B cell (primary cell): ENCODE measurements at regions not wholly inside any gene's neighbourhood (a gene's known extent, or its start where the extent isn't known, plus 50 kb on each side); places are given as distances from the start of the nearest gene placed in this dataset.

Experiments
- ATAC-seq: fragments of 200-7000 bp; cut with Tn5 transposase; one replicate; pipeline ENCODE4 v1.10.0; 2021; ENCODE audit warnings: low read depth, mild to moderate bottlenecking, moderate number of reproducible peaks, moderate library complexity
- CTCF ChIA-PET: fragments of 350-600 bp; sonication (Branson Sonifier 250); formaldehyde crosslinking; loops from one replicate; lab custom pipeline; 2021; ENCODE audit warnings: antibody characterized with exemption, inconsistent platforms; lab: Charles Lee
- POLR2A ChIA-PET: fragments of 350-600 bp; sonication (Branson Sonifier 250); formaldehyde crosslinking; loops from one replicate; lab custom pipeline; 2021; ENCODE audit warnings: antibody characterized with exemption; lab: Charles Lee
- DNase-seq: peaks from one replicate; pipeline ENCODE4 v3.0.0; 2013
- H2AFZ ChIP-seq: 2 replicates; pipeline ENCODE4 v1.6.1; 2012; ENCODE audit warnings: mild to moderate bottlenecking, low read depth, low read length; ENCODE audit not compliant: insufficient read depth, poor library complexity, severe bottlenecking
- H3K27ac ChIP-seq, 2 donors: 1 replicate in 1 of 2; 2 replicates in 1 of 2; pipeline ENCODE4 v1.5.1; 2012 to 2013; ENCODE audit warnings: low read length in 2 of 2, mild to moderate bottlenecking in 2 of 2, moderate library complexity in 1 of 2
- H3K27me3 ChIP-seq, 4 experiments: fragments of 200-600 bp in 1 of 4; sonication (generic) in 1 of 4; replicated peaks in 1 of 4; 1 replicate in 2 of 4; 2 replicates in 2 of 4; pipeline versions ENCODE4 v1.6.1 to v1.7.0; 2013 to 2016; ENCODE audit warnings: low read length in 3 of 4, mild to moderate bottlenecking in 2 of 4, mixed read lengths in 1 of 4, moderate library complexity in 1 of 4; ENCODE audit not compliant: insufficient read depth in 4 of 4, control insufficient read depth in 3 of 4; ENCODE audit errors: control extremely low read depth in 1 of 4
- H3K36me3 ChIP-seq, 2 experiments: replicated peaks in 1 of 2; 1 replicate in 1 of 2; 2 replicates in 1 of 2; pipeline versions ENCODE4 v1.6.1 to v1.7.1; 2013; ENCODE audit warnings: low read length in 1 of 2; ENCODE audit not compliant: insufficient read depth in 2 of 2, control insufficient read depth in 1 of 2; ENCODE audit errors: control extremely low read depth in 1 of 2, extremely low read depth in 1 of 2
- H3K4me1 ChIP-seq, 2 donors: fragments of 200-600 bp in 1 of 2; sonication (generic) in 1 of 2; 1 replicate in 1 of 2; 2 replicates in 1 of 2; pipeline versions ENCODE4 v1.5.1 to v1.6.1; 2013 to 2017; ENCODE audit warnings: low read length in 2 of 2; ENCODE audit not compliant: control insufficient read depth in 2 of 2, insufficient read depth in 2 of 2
- H3K4me2 ChIP-seq: replicated peaks from 2 replicates; pipeline ENCODE3; 2012; ENCODE audit warnings: mild to moderate bottlenecking, low read depth, low read length; ENCODE audit not compliant: poor library complexity, severe bottlenecking
- H3K4me3 ChIP-seq, 5 experiments: fragments of 200-600 bp in 1 of 5; sonication (generic) in 1 of 5; 1 replicate in 3 of 5; 2 replicates in 2 of 5; pipeline versions ENCODE4 v1.5.1 to v1.7.0; 2011 to 2016; ENCODE audit warnings: low read length in 4 of 5, mild to moderate bottlenecking in 4 of 5, low read depth in 2 of 5, control low read depth in 1 of 5, moderate library complexity in 1 of 5; ENCODE audit not compliant: insufficient read depth in 1 of 5; ENCODE audit errors: control extremely low read depth in 1 of 5, extremely low read depth in 1 of 5
- H3K79me2 ChIP-seq: fragments of 200-600 bp; sonication (generic); one replicate; pipeline ENCODE4 v1.6.0; 2016; ENCODE audit warnings: low read length; ENCODE audit not compliant: control insufficient read depth, insufficient read depth
- H3K9ac ChIP-seq: fragments of 200-600 bp; sonication (generic); 2 replicates; pipeline ENCODE4 v1.6.1; 2017; ENCODE audit warnings: mild to moderate bottlenecking, low read length, moderate library complexity
- H3K9me3 ChIP-seq, 3 donors: one replicate each; pipeline versions ENCODE4 v1.6.1 to v1.7.1; 2013; ENCODE audit warnings: low read length in 2 of 3; ENCODE audit not compliant: control insufficient read depth in 2 of 3, insufficient read depth in 1 of 3; ENCODE audit errors: control extremely low read depth in 1 of 3
- H4K20me1 ChIP-seq: 2 replicates; pipeline ENCODE4 v1.6.0; 2012; ENCODE audit warnings: mild to moderate bottlenecking, low read length; ENCODE audit not compliant: insufficient read depth, control insufficient read depth, poor library complexity, severe bottlenecking
- H3K27ac Mint-ChIP-seq: one replicate; pipeline ENCODE4 v1.8.0; 2021; ENCODE audit warnings: mixed read lengths
- H3K27me3 Mint-ChIP-seq: one replicate; pipeline ENCODE4 v1.8.0; 2021; ENCODE audit warnings: mixed read lengths
- H3K4me1 Mint-ChIP-seq: one replicate; pipeline ENCODE4 v1.8.0; 2021; ENCODE audit warnings: mixed read lengths
- H3K4me3 Mint-ChIP-seq: one replicate; pipeline ENCODE4 v1.8.0; 2021; ENCODE audit warnings: mixed read lengths
- H3K9me3 Mint-ChIP-seq: one replicate; pipeline ENCODE4 v1.8.0; 2022; ENCODE audit warnings: mixed read lengths; ENCODE audit not compliant: insufficient read depth
- EZH2 ChIP-seq: IDR thresholded peaks from 2 replicates; pipeline ENCODE4 v1.6.1; 2012; ENCODE audit warnings: borderline replicate concordance, low read depth, mild to moderate bottlenecking, moderate library complexity, low read length; ENCODE audit not compliant: insufficient read depth, poor library complexity, severe bottlenecking
- WGBS: methylation state at CpG from one replicate; pipeline ENCODE4 v1.1.5; 2013; ENCODE audit warnings: missing lambda C conversion rate; ENCODE audit not compliant: insufficient coverage; 5-methylcytosine and 5-hydroxymethylcytosine counted together
- intact Hi-C: fragments of 100-400 bp; cut with micrococcal nuclease; formaldehyde crosslinking; loops from one replicate; pipeline ENCODE4 v1.10.0; 2022
- TF ChIP-seq, protein P1 (sequence below): fragments of 200-600 bp; IDR thresholded peaks from one replicate; pipeline ENCODE4 v1.8.0; 2022; ENCODE audit warnings: antibody characterized with exemption, mild to moderate bottlenecking

DNA sequence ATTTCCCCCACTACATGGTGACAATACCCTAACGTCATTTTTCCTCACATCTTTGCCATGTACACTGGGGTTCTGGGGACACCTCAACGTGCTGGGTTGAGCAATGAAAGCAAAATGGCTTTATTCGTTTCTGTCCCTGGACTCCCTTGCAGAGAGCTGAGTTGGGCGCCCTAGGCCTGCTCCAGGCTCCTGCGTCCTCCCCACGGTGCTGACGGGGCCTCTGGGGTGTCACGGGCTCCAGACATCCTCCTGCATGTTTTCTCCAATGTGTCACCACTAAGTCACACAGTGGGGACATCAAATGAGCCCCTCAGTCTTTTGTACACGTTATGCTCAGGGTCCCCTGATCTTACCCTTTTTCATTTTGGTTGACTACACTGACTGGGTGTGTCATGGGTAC is 99.8 kb downstream of the TTLL2 start:
- Histone ChIP-seq H3K9ac (no peak overlapping the region), H3K79me2 (no peaks in the 10 kb centered on the region), H3K4me3 (no peak overlapping the region), H3K4me1 (no peaks in the 10 kb centered on the region), H4K20me1 (no peaks in the 10 kb centered on the region), H3K27me3 (peaks cover 0 to 6% (median 0%) of the 10 kb centered on the region in 4 experiments), H3K9me3 (peaks cover 0 to 12% (median 0%) of the 10 kb centered on the region in 3 donors), H3K4me2 (no peak overlapping the region), H3K36me3 (no peaks in the 10 kb centered on the region), H2AFZ (no peak overlapping the region), H3K27ac (no peak overlapping the region)
- H3K9me3 Mint-ChIP-seq = no peaks in the 10 kb centered on the region
- POLR2A ChIA-PET = no interaction called here
- DNase-seq = no peak
- peaks cover 19% of the 10 kb centered on the region for H3K27me3 Mint-ChIP-seq
- 94% methylated on average over 8 of the region's 9 CpGs for WGBS
- TF ChIP-seq EZH2 = no peak
- TF ChIP-seq, protein P1, sequence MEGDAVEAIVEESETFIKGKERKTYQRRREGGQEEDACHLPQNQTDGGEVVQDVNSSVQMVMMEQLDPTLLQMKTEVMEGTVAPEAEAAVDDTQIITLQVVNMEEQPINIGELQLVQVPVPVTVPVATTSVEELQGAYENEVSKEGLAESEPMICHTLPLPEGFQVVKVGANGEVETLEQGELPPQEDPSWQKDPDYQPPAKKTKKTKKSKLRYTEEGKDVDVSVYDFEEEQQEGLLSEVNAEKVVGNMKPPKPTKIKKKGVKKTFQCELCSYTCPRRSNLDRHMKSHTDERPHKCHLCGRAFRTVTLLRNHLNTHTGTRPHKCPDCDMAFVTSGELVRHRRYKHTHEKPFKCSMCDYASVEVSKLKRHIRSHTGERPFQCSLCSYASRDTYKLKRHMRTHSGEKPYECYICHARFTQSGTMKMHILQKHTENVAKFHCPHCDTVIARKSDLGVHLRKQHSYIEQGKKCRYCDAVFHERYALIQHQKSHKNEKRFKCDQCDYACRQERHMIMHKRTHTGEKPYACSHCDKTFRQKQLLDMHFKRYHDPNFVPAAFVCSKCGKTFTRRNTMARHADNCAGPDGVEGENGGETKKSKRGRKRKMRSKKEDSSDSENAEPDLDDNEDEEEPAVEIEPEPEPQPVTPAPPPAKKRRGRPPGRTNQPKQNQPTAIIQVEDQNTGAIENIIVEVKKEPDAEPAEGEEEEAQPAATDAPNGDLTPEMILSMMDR = no peak
- no peak overlapping the region for H3K27ac Mint-ChIP-seq
- CTCF ChIA-PET = no interaction called here
- ATAC-seq = no peak
- intact Hi-C loops = no loop called here
- no peak overlapping the region for H3K4me3 Mint-ChIP-seq
- H3K4me1 Mint-ChIP-seq = no peaks in the 10 kb centered on the region

DNA sequence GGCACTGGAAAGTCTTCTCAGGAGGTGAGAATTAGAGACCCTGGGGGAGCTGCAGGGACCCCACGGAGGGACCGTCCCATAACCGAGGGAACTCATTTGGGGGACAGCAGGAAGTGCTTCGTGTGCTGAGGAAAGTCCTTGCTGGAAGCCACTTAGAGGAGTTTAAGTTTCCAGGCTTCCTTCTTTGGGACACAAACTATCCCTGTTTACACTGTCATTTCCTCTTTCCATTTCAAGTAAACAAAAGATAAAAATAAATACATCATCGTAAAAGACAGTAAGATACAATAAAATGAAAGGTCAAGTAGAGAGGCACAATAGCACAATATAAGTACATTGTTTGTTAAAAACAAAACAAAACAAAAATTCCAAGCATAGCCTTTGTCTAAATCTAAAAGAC is 101.2 kb downstream of the TTLL2 start:
- Histone ChIP-seq H4K20me1 (no peaks in the 10 kb centered on the region), H3K4me1 (no peaks in the 10 kb centered on the region), H2AFZ (no peak overlapping the region), H3K27me3 (peaks cover 0 to 3% (median 0%) of the 10 kb centered on the region in 4 experiments), H3K4me3 (no peak overlapping the region), H3K27ac (no peak overlapping the region), H3K4me2 (no peak overlapping the region), H3K79me2 (no peaks in the 10 kb centered on the region), H3K36me3 (no peaks in the 10 kb centered on the region), H3K9me3 (peaks cover 0 to 10% (median 0%) of the 10 kb centered on the region in 3 donors), H3K9ac (no peak overlapping the region)
- WGBS = 45% methylated on average over 3 of the region's 5 CpGs
- H3K4me1 Mint-ChIP-seq = no peaks in the 10 kb centered on the region
- no peak for TF ChIP-seq EZH2
- TF ChIP-seq, protein P1 = no peak
- H3K4me3 Mint-ChIP-seq = no peak overlapping the region
- intact Hi-C loops = no loop called here
- H3K9me3 Mint-ChIP-seq = no peaks in the 10 kb centered on the region
- ATAC-seq = no peak
- H3K27me3 Mint-ChIP-seq = peaks cover 28% of the 10 kb centered on the region
- no peak for DNase-seq
- CTCF ChIA-PET = no interaction called here
- POLR2A ChIA-PET = no interaction called here
- no peak overlapping the region for H3K27ac Mint-ChIP-seq
